Renal cortical epithelial cell (primary cell): ENCODE measurements at regions not wholly inside any gene's neighbourhood (a gene's known extent, or its start where the extent isn't known, plus 50 kb on each side); places are given as distances from the start of the nearest gene placed in this dataset.

Experiments
- DNase-seq: peaks from one replicate; pipeline ENCODE4 v3.0.0-alpha.2; 2011; ENCODE audit warnings: low read depth

- no peak for DNase-seq
Measured at GRCh38 chr13:107475753-107476453, 739.4 kb downstream of the LIG4 start.

- DNase-seq = no peak
Measured at GRCh38 chr13:107473253-107473652, 742.1 kb downstream of the LIG4 start.

DNA sequence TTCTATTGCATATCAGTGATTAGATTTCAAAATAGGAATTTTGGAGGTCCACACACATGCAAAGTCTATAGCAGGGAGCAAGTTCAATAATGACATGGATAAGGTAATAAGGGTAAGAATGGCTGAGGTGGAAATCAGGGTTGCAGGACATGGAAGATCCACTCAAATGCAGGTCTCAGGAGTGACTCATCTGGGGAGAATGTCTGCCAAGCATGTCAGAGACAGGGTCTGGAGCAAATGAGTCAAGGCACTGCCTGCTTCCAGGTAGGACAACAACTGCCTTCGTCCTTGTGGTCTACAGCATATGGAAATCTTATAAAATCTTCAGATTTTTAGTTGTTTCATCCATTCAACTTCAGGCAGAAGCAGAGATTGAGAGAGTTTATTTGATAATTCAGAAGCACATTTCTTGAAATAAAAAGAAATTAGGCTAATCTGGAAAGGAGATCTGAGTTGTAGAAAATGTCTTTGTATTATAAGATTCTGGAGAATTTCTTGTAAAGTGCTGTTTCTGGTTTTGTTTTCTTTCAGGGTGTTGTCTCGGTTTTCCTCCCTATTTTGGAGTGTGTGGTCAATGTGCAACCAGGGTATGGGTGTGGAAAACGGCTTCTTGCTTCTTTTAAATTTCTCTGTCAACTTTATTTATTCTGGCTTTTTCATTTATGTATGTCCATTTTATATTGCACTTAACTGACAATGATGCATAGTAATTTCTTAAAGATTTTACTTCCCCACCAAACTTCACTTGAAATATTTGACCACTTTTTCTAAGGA is 748.8 kb downstream of the LIG4 start:
- DNase-seq = peak; percentile 94

- no peak for DNase-seq
Measured at GRCh38 chr13:107462501-107462900, 752.8 kb downstream of the LIG4 start.

DNA sequence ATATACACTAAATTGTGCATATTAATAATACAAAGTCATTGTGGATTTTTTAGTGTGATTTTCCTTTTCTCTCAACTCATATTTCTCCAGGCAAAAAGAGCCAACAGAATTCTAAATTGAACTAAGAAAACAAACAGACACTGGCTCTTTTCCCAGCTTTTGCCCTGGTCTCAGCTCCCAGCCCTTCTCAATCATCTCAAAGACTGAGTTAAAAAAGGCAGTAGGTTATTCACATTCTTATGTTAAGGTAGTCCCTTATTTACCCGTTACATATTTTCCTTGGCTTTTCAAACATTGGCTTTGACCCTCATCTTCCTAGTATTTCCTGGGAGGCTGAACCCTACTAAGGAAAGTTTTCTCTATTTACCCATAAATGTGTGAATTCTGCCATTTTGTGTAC is 753.6 kb downstream of the LIG4 start:
- DNase-seq = no peak

DNA sequence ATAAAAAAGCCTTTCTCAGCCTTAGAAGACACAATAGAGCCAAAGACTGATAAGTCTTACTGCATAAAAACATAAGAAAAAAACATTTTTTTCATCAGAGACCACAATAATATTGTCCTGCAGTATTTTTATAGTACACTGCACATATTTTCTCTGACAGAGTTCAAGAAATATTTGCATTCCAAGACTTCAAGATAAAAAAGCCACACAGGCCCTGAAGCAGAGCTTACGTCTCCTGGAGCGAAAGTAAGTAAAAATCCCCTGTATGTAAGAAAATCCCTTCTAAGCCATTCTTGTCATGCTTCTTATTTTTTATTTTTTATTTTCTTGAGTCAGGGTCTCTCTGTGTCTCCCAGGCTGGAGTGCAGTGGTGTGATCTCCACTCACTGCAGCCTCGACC is 755.9 kb downstream of the LIG4 start:
- no peak for DNase-seq

DNA sequence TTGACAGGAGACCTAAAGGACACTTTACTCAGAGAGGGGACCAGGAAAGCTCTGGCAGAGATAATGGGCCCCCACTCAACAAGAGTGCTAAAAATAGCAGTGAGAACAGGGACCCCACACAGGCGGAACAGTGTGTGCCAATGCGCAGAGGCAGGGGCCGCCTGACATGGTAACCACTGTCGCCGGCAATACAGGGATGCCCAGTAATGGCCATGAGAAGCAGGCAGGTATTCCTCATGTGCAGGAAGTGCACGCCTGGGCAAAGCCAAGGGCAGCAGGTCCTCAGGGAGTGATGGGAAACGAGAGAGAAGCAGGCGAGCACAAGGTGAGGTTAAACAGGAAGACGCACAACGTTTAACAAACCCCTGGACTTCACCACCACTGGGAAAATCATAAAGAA is 757.1 kb downstream of the LIG4 start:
- DNase-seq = no peak

DNA sequence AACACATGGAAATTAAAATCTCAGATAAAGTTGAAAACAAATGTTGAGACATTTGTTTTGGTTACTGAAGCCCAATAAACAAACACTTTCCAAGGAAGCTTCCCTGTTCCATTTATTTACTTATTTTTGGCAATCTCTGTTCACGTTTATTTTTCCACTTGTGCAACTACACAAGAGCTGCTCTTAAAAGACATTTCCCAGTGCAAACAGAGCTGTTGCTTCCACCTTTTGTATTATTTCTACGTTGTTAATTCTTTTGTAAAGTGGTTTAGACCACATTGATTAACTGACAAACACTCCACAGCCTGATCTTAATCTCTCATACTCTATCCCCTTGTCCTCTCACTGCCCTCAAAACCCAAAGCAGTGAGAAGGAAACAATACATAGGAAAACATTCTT is 757.6 kb downstream of the LIG4 start:
- no peak for DNase-seq

DNA sequence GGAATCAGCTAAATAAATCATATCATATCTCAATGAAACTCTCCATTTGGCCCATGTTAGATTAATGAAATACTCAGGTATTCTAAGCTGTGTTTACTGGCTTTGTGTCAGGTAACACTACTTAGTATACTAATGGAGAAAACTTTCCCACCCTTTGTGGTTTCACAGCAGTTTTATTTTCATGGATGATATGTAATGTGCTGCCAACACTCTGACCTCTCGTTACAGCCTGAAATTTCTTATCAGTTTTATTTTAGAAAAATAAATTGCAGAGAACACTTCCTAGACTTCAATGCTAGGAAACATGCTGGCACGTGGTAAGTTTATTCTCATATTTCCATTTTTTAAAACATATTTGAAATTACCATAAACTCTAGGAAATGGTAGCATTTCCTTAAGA is 758.9 kb downstream of the LIG4 start:
- no peak for DNase-seq

DNA sequence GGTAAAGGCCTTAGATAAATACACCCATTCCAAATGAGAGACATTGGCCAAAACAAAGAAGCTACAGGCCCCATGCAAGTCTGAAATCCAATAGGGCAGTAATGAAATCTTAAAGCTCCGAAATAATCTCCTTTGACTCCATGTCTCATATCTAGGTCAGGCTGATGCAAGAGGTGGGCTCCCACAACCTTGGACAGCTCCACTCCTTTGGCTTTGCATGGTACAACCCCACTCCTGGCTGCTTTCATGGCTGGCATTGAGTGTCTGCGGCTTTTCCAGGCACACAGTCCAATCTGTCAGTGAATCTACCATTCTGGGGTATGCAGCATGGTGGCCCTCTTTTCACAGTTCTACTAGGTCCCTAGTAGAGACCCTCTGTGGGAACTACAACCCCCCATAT is 762.5 kb downstream of the LIG4 start:
- DNase-seq = no peak

DNA sequence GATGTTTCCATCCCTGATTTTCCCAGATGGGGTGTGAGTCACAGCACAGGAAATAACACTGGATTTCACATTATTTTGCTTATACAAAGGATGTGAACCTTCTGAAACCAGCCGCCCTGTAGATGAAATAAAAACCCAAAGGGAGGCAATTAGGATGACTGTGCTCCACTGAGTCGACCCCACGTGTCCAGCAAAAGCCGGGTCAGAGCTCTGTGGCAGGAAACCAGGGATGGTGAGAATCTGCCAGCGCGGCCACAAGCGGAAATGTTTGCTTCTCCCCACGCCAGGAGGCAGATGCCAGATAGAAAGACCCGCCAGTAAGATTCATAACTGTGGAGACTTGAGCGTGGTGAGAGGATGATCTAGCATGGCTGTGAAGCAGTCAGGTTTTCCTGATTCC is 764.4 kb downstream of the LIG4 start:
- DNase-seq = peak; percentile 98

GRCh38 chr13:107450431-107450830 is 764.9 kb downstream of the LIG4 start:
- peak; percentile 33 for DNase-seq

DNA sequence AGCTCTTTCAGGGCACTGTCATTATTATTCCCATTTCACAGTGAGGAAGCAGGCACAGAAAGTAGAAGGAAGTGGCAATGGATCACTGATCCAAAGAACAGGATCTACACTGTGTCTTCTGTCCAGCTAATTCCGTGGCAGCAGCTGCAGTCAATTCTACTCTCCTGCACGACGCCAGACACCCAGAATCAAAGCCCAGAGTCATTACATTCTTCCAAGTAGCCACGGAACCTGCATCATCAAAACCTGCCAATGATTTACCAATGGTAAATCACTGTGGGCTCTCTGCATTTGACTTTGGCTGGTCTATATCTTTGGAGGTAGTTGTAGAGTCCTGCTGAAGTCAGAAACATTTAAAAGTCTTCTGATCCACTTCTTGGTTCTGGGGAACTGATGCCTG is 767.7 kb downstream of the LIG4 start:
- peak; percentile 90 for DNase-seq

GRCh38 chr13:107441279-107441678 is 774.1 kb downstream of the LIG4 start:
- DNase-seq = peak; percentile 93

DNA sequence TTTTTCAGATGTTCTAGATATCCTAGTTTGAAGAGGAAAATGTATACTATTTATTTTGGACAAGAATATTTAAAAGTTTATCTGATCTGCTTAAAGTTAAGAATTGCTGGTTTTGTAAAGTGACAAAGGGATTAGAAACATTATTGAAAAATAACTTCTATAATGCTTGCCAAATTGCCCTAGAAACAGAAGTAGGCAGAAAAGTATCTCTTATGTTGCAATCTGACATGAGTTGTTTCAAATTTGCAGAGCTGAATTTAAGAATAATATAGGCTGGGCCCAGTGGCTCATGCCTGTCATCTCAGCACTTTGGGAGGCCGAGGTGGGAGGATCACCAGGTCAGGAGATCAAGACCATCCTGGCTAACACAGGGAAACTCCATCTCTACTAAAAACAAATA is 777.1 kb downstream of the LIG4 start:
- no peak for DNase-seq

- no peak for DNase-seq
Measured at GRCh38 chr13:107434347-107434746, 781.0 kb downstream of the LIG4 start.

GRCh38 chr13:107427536-107427935 is 787.8 kb downstream of the LIG4 start:
- no peak for DNase-seq

- no peak for DNase-seq
Measured at GRCh38 chr13:107422421-107422820, 792.9 kb downstream of the LIG4 start.

DNA sequence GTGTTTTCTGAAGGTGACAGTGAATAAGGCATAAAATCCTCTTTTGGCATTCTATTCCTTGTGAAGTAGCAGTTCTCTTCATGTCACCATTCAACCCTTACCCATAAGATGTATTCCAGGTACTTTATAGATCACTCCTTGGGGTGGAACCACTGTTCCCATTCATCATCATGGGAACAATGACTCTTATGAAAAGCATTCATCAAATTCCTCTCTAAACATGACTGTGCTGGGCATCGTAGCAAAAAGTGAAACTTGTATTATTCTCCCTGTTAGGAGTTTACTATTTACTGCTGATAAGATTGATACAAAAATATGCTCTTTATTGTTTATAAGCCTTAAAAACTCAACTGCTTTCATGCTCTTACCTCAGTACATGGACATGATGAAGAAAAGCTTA is 793.4 kb downstream of the LIG4 start:
- DNase-seq = peak; percentile 45

GRCh38 chr13:107421028-107421427 is 794.3 kb downstream of the LIG4 start:
- peak; percentile 61 for DNase-seq

GRCh38 chr13:107413005-107413404 is 802.3 kb downstream of the LIG4 start:
- DNase-seq = no peak

DNA sequence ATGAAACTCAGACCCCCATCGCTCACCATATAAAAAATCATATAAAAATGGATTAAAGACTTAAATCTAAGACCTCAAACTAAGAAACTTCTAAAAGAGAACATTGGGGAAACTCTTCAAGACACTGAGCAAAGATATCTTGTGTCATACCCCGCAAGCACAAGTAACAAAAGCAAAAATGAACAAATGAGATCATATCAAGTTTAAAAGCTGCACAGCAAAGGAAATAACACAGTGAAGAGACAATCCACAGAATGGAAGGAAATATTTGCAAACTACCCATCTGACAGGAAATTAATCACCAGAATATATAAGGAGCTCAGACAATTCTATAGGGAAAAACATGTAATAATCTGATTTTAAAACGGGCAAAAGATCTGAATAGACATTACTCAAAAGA is 808.3 kb downstream of the LIG4 start:
- no peak for DNase-seq

- no peak for DNase-seq
Measured at GRCh38 chr13:107395927-107396662, 819.2 kb downstream of the LIG4 start.
